ENCODE measurements at regions not wholly inside any gene's neighbourhood (a gene's known extent, or its start where the extent isn't known, plus 50 kb on each side); places are given as distances from the start of the nearest gene placed in this dataset.
"Not testable (repeated sequence)": the region's sequence is repeated elsewhere in the genome, so short reads cannot be mapped to it uniquely, and the experiment has no call there.

- H3K9me3 ChIP-seq (ENCODE audit: insufficient read depth, low read depth), result no peaks in the 10 kb centered on the region
- peaks cover 18% of the 10 kb centered on the region; the same call in 1 of the 2 replicates for H3F3A ChIP-seq (ENCODE audit: insufficient read depth, low read depth)
- no peak overlapping the region for H3K27ac ChIP-seq
- H3K4me3 ChIP-seq, result no peak overlapping the region
- CTCF ChIA-PET, result interaction anchor here (0.7 kb wide), 1 partner anchor 46 kb away, joined by 3 read pairs; no protein-coding TSS in a partner anchor
- H3K79me2 ChIP-seq (ENCODE audit: low read depth), result no peaks in the 10 kb centered on the region
- intact Hi-C loops (cut with micrococcal nuclease; ENCODE audit: unreplicated experiment), result no loop called here
- BruUV-seq (replicated peaks), result no TSS peak
- H3K4me2 ChIP-seq, result no peak overlapping the region
- H3K36me3 ChIP-seq (ENCODE audit: low read depth), result no peaks in the 10 kb centered on the region
- peaks cover 44% of the 10 kb centered on the region for H3K4me1 ChIP-seq (replicated peaks; ENCODE audit: insufficient read depth)
- no peak for TF ChIP-seq EZH2 (IDR thresholded peaks at IDR 0.05; ENCODE audit: low read depth)
- TF ChIP-seq, protein P1, sequence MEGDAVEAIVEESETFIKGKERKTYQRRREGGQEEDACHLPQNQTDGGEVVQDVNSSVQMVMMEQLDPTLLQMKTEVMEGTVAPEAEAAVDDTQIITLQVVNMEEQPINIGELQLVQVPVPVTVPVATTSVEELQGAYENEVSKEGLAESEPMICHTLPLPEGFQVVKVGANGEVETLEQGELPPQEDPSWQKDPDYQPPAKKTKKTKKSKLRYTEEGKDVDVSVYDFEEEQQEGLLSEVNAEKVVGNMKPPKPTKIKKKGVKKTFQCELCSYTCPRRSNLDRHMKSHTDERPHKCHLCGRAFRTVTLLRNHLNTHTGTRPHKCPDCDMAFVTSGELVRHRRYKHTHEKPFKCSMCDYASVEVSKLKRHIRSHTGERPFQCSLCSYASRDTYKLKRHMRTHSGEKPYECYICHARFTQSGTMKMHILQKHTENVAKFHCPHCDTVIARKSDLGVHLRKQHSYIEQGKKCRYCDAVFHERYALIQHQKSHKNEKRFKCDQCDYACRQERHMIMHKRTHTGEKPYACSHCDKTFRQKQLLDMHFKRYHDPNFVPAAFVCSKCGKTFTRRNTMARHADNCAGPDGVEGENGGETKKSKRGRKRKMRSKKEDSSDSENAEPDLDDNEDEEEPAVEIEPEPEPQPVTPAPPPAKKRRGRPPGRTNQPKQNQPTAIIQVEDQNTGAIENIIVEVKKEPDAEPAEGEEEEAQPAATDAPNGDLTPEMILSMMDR (conservative IDR thresholded peaks at IDR 0.05), result no peak
- no peak for DNase-seq
- POLR2A ChIA-PET (ENCODE audit: unreplicated experiment), result interaction anchor here (0.6 kb wide), 1 partner anchor 1247 kb away, joined by 3 read pairs; no protein-coding TSS in a partner anchor
- no peaks in the 10 kb centered on the region for H3K9me2 ChIP-seq (ENCODE audit: insufficient read depth)
- no peaks in the 10 kb centered on the region for H4K20me1 ChIP-seq (ENCODE audit: insufficient read depth)
- no peak overlapping the region for H2AFZ ChIP-seq
- no peaks in the 10 kb centered on the region for H3K27me3 ChIP-seq (ENCODE audit: insufficient read depth, low read depth)
These were observed 62.4 kb upstream of the TNIK start for GRCh38 chr3:171522651-171523050.

GRCh38 chr3:171519423-171519822 is 59.2 kb upstream of the TNIK start:
- H3K4me2 ChIP-seq; H3K4me3 ChIP-seq; H4K20me1 ChIP-seq (ENCODE audit: insufficient read depth); H2AFZ ChIP-seq; H3K36me3 ChIP-seq (ENCODE audit: low read depth); H3K27ac ChIP-seq; H3K27me3 ChIP-seq (ENCODE audit: insufficient read depth, low read depth); BruUV-seq (replicated peaks); H3K9me2 ChIP-seq (ENCODE audit: insufficient read depth); DNase-seq; H3K9me3 ChIP-seq (ENCODE audit: insufficient read depth, low read depth); intact Hi-C loops (cut with micrococcal nuclease; ENCODE audit: unreplicated experiment); CTCF ChIA-PET; POLR2A ChIA-PET (ENCODE audit: unreplicated experiment); H3K79me2 ChIP-seq (ENCODE audit: low read depth): not testable (repeated sequence)
- H3F3A ChIP-seq (ENCODE audit: insufficient read depth, low read depth), result peaks cover 14% of the 10 kb centered on the region; the same call in 1 of the 2 replicates
- H3K4me1 ChIP-seq (replicated peaks; ENCODE audit: insufficient read depth), result peaks cover 18% of the 10 kb centered on the region

DNA sequence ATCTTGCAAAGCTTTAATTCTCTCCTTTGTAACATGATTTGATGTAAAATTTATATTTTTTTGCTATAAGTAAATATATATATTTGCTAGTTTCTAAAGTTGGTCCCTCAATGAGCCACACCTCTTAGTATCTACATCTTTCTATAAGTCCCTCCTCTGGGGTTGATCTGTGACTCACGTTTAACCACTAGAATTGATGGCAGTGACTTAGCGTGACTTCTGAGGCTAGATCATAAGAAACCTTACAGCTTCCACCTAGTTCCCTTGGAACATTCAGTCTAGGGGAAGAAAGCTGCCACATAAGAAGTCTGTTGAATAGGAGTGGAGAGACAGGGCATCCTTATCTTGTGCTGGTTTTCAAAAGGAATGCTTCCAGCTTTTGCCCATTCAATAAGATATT is 56.6 kb upstream of the TNIK start:
- H3K4me2 ChIP-seq, result no peak overlapping the region
- no peaks in the 10 kb centered on the region for H3K79me2 ChIP-seq (ENCODE audit: low read depth)
- no peak overlapping the region for H3K4me3 ChIP-seq
- no peaks in the 10 kb centered on the region for H3F3A ChIP-seq (ENCODE audit: insufficient read depth, low read depth)
- intact Hi-C loops (cut with micrococcal nuclease; ENCODE audit: unreplicated experiment), result no loop called here
- H3K9me2 ChIP-seq (ENCODE audit: insufficient read depth), result no peaks in the 10 kb centered on the region
- H4K20me1 ChIP-seq (ENCODE audit: insufficient read depth), result no peaks in the 10 kb centered on the region
- TF ChIP-seq, protein P1 (conservative IDR thresholded peaks at IDR 0.05), result no peak
- no peak for TF ChIP-seq EZH2 (IDR thresholded peaks at IDR 0.05; ENCODE audit: low read depth)
- H3K27ac ChIP-seq, result no peak overlapping the region
- no peak for DNase-seq
- no peaks in the 10 kb centered on the region for H3K9me3 ChIP-seq (ENCODE audit: insufficient read depth, low read depth)
- no peaks in the 10 kb centered on the region for H3K27me3 ChIP-seq (ENCODE audit: insufficient read depth, low read depth)
- no TSS peak for BruUV-seq (replicated peaks)
- H3K4me1 ChIP-seq (replicated peaks; ENCODE audit: insufficient read depth), result no peaks in the 10 kb centered on the region
- H2AFZ ChIP-seq, result no peak overlapping the region
- ChIA-PET POLR2A (ENCODE audit: unreplicated experiment) (no interaction called here), CTCF (interaction anchor here (0.6 kb wide), 1 partner anchor 254 kb away, joined by 8 read pairs; no protein-coding TSS in a partner anchor)
- no peaks in the 10 kb centered on the region for H3K36me3 ChIP-seq (ENCODE audit: low read depth)

- CTCF ChIA-PET, result no interaction called here
- intact Hi-C loops (cut with micrococcal nuclease; ENCODE audit: unreplicated experiment), result no loop called here
- H3K9me2 ChIP-seq (ENCODE audit: insufficient read depth), result no peaks in the 10 kb centered on the region
- H3K4me1 ChIP-seq (replicated peaks; ENCODE audit: insufficient read depth), result no peaks in the 10 kb centered on the region
- no peaks in the 10 kb centered on the region for H3K79me2 ChIP-seq (ENCODE audit: low read depth)
- no peak overlapping the region for H3K4me2 ChIP-seq
- no peaks in the 10 kb centered on the region for H3K27me3 ChIP-seq (ENCODE audit: insufficient read depth, low read depth)
- no peaks in the 10 kb centered on the region for H3F3A ChIP-seq (ENCODE audit: insufficient read depth, low read depth)
- TF ChIP-seq, protein P1 (conservative IDR thresholded peaks at IDR 0.05), result peak; percentile 65
- no peak for TF ChIP-seq EZH2 (IDR thresholded peaks at IDR 0.05; ENCODE audit: low read depth)
- no peak for DNase-seq
- no peaks in the 10 kb centered on the region for H4K20me1 ChIP-seq (ENCODE audit: insufficient read depth)
- no peak overlapping the region for H2AFZ ChIP-seq
- H3K4me3 ChIP-seq, result no peak overlapping the region
- POLR2A ChIA-PET (ENCODE audit: unreplicated experiment), result no interaction called here
- no peaks in the 10 kb centered on the region for H3K9me3 ChIP-seq (ENCODE audit: insufficient read depth, low read depth)
- no peaks in the 10 kb centered on the region for H3K36me3 ChIP-seq (ENCODE audit: low read depth)
- no peak overlapping the region for H3K27ac ChIP-seq
- BruUV-seq (replicated peaks), result no TSS peak
These were observed 54.3 kb upstream of the TNIK start for GRCh38 chr3:171514466-171514865.
